ENCODE measurements at regions not wholly inside any gene's neighbourhood (a gene's known extent, or its start where the extent isn't known, plus 50 kb on each side); places are given as distances from the start of the nearest gene placed in this dataset.
"Not testable (repeated sequence)": the region's sequence is repeated elsewhere in the genome, so short reads cannot be mapped to it uniquely, and the experiment has no call there.

DNA sequence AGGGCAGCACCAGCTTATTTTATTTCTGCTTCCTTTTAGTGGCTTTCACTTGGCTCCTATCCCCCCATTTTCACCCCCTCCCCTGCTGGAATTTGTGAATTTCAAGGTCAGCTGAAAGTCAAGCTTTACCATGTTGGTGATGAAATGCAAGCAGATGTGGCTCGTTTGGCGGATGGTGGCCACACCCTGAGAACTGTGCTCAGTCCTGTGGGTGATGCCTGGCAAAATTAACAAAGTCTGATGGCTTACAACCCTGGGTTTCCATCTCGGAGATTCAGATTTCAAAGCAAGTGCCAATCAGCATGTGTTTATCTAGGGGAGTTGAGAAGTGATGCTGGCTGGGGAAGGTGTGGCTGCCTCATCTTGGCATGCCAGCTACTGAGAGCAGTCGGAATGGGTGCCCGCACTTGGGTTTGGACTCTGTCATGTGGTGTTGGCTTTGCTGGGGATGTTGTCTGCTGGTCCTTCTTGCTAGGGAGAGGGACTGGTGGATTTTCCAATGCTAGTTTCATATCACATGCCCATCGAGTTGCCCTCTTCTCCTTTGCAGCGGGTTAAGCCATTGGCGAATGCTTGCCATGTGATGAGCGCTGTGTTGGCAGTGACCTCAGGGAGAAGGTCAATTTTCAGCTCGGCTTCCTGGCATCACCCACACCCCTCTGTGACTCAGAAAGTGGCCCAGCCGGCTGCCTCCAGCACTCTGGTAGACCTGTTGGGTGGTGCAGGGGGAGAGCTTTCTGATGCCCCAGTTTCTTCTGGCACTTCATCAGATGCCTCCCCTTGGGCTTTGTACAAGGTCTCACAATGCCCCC lies 77.0 kb upstream of the PITX1 start:
- no peak for DNase-seq

DNA sequence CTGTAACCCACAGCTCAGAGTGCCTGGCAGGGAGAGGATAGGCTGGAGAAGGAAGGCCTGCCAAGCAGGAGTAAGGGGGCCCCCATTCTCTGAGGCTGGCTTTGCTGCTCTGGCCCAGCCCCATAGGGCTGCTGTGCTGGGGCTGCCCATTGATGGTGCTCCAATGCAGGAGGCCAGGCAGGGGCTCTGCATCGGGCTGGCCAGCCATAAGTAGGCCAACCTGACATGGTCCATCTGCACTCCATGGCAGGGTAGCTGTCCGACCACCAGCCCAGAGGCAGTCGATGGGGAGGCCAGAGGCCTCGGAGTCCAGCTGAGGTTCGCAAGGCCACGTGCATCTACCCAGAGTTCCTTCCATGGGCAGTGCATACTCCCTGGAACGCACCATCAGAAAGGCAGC lies 75.0 kb upstream of the PITX1 start:
- DNase-seq, result no peak

DNA sequence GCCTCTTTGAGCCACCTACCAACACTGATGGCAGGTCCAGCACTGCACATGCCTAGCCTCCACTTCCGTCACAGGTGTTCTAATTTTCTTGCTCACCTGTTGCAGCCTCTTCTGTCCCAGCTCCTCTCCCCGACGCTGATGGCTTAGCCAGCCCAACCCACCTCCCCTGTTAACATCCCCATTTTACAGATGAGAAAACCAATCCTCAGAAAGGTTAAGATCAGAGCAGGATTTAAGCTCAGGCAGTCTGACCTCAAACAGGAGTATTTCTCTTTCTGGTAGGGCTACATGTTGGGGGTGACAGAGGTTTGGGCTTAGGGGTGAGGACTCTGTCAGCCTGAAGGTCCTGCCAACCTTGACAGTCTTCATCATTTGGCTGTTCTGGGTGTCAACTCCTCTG lies 74.5 kb upstream of the PITX1 start:
- DNase-seq, result no peak

GRCh38 chr5:135107986-135108385 lies 74.0 kb upstream of the PITX1 start:
- DNase-seq, result no peak

GRCh38 chr5:135106610-135107471 lies 72.8 kb upstream of the PITX1 start:
- DNase-seq, result no peak

- no peak for DNase-seq
Observed at GRCh38 chr5:135106136-135106535, 72.1 kb upstream of the PITX1 start.

- DNase-seq, result no peak
Observed at GRCh38 chr5:135105105-135105484, 71.1 kb upstream of the PITX1 start.

DNA sequence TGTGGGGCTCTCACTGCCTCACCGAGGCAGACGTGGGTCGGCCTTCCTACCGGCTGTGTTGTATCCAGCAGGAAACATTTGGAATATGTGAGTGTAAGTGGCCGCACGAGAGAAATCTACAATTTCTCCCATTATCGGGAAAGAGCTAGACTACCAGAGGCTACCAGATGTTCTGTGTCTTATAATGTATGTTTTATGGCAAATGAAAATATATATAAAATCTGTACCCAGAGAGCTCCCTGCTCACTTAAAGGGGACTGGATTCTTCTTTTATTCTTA lies 69.5 kb upstream of the PITX1 start:
- DNase-seq, result no peak

- no peak for DNase-seq
Observed at GRCh38 chr5:135102716-135103574, 68.9 kb upstream of the PITX1 start.

DNA sequence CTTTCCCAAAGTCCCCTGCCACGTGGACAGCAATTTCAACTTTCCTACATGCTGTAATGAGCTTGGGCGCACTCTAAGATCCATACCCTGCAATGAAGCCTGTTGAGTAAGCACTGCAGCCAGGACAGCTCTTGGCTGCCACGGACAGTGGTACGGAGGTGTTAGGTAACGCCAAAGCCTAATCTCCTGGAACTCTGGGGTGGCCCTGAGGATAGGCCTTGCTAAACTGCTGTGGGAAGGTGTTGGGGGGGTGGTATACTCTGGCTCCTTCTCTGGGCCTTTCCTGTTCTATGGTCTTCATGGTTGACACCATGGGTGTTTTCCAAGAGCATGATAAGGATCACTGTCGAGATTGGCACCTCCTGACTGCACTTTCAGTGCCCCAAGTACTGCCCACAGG lies 66.4 kb upstream of the PITX1 start:
- no peak for DNase-seq

GRCh38 chr5:135100011-135100410 lies 66.0 kb upstream of the PITX1 start:
- no peak for DNase-seq

- no peak for DNase-seq
Observed at GRCh38 chr5:135097390-135097789, 63.4 kb upstream of the PITX1 start.

- DNase-seq, result no peak
Observed at GRCh38 chr5:135095871-135096270, 61.8 kb upstream of the PITX1 start.

DNA sequence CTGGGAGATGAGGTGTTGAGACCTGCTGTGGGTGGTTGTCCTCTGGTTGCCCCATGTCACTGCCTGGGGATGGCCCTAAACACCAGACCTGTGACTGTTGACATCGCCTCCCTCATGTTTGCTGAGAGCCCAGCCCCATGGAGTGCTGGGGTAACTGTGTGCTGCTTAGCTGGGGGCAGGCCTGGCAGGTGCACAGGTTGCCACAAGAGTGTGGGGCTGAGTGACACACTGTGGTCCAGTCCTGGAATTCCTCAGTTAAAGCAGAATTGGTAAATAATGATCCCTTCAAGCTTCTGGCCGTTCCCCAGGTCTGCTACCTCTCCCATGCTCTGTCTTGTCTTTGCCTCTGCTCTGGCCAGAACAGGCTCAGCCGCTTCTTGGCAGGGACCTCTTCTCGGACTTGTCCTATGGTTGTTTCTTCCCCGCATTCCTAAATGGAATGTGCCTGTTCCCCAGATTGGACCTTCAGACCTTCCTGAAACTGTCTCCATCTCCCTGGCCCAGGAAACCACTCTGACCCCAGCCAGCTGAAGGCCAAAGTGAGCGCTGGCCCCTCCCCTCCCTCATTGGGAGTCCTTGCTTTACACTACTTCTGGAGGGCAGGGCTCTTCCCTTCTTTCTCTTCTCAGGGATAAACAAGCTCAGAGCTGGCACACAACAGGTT lies 61.2 kb upstream of the PITX1 start:
- DNase-seq, result no peak

DNA sequence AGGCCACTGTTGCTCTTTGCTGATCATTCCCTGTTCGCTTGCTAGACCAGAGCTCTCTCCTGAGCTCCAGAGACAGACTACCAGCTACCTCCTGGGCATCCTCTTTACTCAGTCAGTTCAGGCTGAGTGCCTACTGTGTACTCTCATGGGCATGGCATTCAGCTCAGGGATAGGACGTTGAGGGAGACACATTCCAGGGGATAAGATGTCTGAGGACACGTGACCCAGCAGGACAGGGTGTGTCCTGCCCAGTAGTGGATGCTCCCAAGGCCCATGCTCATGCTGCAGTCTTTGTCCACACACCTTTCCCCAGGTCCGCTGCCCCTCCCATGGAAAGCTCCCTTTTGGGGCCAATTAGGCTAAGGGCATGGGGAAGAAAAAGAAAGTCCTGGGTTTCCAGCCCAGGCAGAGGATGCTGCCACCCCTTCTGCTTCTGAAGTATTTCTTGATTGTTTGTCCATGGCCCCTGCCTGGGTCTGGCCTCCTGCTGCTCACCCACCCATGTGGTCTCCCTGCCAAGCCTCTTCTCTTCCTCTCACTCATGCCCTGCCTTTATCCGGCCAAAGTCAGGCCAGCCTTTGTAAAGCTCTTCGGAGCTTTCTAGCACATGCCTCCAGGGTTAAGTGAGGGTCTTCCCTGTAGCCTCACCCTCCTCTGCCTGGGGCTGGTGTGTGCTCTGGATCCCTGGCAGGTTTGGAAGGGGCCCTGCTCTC lies 60.5 kb upstream of the PITX1 start:
- no peak for DNase-seq

DNA sequence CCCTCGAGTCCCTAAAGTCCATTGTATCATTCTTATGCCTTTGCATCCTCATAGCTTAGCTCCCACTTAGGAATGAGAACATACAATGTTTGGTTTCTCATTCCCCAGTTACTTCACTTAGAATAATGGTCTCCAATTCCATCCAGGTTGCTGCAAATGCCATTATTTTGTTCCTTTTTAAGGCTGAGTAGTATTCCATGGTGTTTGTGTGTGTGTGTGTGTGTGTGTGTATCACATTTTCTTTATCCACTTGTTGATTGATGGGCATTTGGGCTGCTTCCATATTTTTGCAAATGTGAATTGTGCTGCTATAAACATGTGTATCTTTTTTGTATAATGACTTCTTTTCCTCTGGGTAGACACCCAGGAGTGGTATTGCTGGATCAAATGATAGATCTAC lies 59.5 kb upstream of the PITX1 start:
- not testable (repeated sequence) for DNase-seq

GRCh38 chr5:135092476-135092875 lies 58.4 kb upstream of the PITX1 start:
- no peak for DNase-seq

DNA sequence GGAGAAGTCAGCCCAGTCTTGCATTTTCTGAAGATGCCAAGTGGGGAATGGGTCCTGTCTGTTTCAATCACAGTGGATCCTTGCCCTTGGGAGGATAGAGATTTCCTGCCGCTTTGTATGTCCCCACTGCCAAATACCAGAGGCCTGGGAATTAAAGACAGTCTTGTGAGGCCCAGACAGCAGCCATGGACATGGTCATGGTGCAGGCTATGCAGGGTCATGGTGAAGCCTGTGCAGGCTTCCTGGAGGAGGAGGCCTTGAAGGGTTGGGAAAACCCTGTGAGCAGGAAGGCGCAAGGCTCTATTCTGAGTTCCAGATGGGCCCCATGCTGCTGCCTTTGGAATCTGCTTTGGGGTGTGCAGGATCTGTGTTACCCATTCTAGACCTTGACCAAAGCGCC lies 57.3 kb upstream of the PITX1 start:
- no peak for DNase-seq

- no peak for DNase-seq
Observed at GRCh38 chr5:135089912-135090311, 55.9 kb upstream of the PITX1 start.

DNA sequence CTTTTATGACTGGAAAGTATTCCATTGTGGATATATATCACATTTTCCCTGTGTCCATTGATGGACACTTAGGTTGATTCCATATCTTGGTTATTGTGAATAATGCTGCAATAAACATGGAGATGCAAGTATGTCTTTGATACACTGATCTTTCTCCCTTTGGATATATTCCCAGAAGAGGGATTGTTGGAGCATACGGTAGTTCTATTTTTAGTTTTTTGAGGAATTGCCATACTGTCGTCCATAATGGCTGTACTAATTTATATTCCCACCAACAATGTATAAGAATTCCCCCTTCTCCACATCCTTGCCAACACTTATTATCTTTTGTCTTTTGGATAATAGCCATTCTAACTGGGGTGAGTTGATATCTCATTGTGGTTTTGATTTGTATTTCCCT lies 54.9 kb upstream of the PITX1 start:
- no peak for DNase-seq

DNA sequence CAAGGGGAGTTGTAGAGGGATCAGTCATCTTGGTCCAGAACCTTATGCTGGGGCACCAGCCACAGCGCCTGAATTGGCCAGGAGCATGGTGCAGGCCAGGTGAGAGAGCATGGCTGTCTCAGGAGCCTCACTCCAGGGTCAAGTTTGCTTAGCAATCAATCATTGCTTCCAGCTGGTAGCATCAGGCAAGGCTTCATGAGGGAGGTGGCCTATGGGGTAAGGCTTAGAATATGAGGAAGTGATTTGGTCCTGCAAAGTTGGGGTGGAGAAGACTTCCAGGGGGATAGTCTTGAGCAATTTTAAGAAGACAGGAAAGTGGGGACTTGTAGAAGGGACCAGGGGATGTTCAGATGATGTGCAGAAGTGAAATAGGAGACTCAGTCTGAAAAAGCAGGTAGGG lies 53.9 kb upstream of the PITX1 start:
- no peak for DNase-seq

All from NCI-H1092 (cell line).